DMS 273 (cell line): ENCODE measurements at regions not wholly inside any gene's neighbourhood (a gene's known extent, or its start where the extent isn't known, plus 50 kb on each side); places are given as distances from the start of the nearest gene placed in this dataset.
"Not testable (repeated sequence)": the region's sequence is repeated elsewhere in the genome, so short reads cannot be mapped to it uniquely, and the experiment has no call there.

ENCODE experiments used
- DNase-seq: peaks from one replicate; lab custom pipeline; 2025; ENCODE audit not compliant: unreplicated experiment; lab: John Stamatoyannopoulos, UW

DNA sequence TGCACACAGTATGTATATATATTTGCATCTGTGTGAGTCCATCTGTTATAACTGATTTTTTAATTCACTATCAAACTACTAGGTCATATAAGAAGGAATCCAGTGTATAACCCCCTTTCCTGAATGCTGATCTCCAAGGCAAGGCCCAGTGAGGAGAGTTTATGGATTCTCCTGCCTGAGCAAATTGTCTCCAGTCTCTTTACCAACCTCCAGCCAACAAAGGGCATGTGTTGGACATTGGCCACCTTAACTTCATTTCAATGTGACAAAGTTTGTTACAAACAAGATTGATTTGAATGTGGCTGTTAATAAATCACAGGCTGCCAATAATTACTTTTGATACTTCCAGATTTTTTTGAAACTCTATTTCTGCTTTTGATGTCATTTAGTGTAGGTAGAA is 191.6 kb downstream of the HAO1 start:
- no peak for DNase-seq

DNA sequence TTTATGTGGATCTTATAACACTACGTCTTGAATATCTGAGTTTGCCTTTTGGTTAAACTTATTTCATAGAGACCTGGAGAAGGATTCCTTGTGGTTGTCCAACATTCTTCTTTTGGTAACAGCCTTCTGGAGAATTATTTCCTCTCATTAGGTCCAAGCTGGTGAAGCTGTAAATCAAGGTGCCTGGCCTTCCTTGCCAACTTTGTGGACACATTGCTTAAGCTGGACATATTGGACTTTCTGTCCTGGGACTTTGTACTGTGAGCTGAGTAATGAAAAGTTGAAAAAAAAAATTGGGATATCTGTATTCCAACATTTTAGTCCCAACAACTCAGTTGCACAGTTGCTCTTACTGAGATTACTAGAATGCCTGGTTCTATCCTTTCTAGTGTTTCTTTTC is 186.2 kb downstream of the HAO1 start:
- no peak for DNase-seq

DNA sequence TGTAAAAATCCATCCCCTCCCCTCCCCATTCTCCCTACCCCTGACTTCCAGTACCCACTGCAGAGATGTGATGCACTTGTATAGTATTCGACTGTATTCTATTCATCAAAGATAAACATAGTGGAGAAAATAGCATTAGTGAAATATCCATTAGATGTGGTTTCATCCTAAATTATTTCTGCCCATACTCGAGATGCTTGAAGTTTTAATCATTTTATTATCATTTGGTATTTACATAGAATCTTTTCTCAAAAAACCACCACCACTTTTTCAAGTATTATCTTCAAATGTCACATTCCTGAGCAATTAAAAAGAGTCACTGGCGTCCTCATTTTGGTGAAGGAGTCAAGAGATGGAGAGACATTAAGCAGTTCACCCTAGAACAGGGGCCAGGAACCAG is 181.9 kb downstream of the HAO1 start:
- no peak for DNase-seq

DNA sequence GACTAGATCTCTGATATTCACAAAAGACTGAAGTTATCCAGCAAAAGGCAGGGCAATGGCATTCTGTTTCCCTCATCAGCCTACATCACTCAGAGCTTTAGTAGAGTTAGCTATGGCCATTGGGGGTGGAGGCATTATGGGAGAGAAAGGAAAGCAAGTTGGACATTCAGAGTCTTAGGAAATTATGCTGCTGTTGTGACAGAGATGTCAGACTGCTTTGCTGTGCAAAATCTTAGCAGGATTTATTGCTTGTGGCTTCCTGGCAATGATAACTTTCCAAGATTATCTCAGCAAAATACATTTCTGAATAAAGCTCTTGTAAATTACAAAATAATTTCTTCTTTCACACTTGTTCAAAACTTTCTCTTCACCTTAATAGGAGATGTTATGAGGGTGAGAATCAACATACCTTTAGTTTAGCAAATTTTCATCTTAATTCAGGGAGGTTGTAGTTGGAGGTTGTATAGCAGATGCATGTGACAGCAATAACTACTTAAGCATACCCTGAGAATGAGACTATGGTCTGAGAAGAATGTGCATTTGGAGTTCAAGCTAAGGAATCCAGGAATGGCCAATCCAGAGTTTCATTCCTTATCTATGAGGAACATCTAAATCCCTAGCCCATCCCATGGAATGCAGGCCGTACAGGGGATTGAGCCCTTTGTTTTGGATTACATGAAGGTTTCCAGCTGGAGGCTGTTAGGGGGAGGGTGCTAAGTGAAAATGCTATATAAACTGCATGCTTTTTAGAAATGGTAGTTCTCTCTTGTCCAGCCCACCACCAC is 179.8 kb downstream of the HAO1 start:
- no peak for DNase-seq

DNA sequence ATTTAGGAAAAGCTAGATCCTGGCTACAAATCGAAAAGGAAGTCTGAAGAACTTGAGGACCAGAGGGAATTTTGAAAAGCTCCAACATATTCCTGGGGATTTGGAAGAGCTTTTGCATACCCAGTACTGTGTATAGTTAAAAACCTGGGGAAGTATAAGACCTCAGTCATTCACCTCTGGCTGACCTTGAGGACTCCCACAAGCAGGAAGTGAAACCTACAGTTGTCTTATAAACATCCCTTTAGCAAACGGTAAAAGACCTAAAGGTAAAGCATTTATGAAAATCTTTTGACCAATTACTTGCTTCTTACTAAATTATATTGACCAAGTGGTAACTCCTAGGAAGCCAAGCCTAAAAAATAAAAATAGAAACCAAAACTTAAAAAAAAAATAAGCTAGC is 175.0 kb downstream of the HAO1 start:
- DNase-seq, result no peak

DNA sequence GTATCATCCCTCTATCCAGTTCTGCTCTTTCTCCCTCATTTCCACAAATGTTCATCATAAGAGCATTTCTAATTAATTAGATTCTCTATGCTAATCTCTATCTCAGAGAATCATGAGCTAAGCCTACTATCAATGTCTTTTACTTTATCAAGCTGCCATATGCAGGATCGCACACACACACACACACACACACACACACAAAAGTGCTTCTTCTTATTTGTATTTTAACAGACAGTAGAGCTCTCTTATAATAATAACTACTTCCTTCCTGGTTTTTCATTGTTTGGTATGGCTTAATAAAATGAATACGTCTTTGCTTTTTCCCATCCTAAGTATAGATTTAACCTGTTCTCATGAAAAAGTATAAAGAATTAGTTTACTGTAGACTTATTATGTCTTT is 170.2 kb downstream of the HAO1 start:
- no peak for DNase-seq

DNA sequence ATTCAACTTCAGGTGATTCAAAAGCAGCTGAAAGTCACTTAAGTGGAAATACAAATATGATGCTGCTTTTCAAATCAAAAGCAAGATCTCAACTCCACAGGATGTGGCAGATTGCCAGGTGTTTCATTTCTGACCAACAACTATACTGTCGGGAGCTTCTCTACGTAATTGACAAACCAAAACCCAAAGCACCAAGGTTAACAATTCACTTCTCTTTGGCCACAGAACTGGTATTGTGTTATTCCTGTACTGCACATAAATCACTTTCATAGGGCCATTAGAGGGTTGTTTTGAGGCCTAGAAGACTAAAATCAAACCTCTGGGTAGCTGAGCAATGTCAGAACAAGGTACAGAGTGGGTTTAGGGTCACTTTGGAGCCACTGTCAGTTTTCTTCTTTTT is 169.7 kb downstream of the HAO1 start:
- peak; percentile 13 for DNase-seq

DNA sequence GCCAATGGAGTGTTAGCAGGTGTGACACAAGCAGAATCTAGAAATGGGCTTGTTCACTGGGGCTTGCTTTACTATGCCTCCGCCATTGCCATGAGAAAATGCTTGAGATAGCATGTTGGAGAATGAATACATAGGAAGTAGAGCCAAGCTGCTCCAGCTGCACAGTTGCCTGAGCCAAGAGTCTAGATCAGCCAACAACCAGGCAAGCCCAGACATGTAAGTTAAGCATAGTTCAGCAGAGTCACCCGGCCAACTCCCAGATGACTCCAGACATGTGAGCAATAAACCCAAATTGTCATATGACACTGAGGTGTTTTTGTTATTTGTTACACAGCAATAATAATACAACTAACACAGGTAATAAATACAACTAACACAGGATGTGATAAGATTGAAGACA is 167.9 kb downstream of the HAO1 start:
- DNase-seq, result peak; percentile 89

DNA sequence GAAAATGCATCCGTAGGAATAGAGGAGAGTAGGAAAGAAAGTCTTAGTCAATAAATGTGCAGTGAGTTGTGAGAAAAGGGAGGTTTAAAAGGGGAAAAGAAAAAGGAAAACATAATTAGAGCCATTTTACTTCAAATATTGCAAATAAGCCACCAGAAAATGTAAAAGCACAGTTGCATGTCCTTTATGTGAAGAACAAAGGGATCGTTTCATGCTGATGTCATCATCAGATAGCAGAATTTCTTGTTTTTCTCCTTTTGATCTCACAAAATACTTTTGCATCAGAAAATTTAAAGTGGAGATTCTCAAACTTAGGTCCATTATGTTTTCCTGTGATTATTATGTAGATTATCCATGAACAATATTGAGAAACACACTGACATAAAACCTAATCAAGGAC is 166.7 kb downstream of the HAO1 start:
- no peak for DNase-seq

DNA sequence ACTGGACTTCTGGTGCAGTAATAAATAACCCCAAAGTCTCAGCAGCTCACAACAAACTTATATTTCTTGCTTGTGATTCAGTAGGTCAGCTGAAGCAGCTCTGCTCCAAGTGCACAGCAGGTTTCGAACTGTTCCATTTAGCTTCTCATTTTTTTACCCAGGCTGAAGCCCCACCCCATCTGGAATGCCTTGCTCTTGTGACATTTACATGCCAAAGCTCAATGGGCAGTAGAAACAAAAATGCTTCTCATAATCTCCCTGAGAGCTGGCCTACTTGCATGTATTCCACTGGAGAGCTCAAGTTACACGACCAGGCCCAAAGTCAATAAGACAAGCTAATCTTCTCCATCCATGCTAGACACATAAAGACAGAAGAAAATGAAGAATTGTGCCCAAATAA is 165.2 kb downstream of the HAO1 start:
- DNase-seq, result no peak

DNA sequence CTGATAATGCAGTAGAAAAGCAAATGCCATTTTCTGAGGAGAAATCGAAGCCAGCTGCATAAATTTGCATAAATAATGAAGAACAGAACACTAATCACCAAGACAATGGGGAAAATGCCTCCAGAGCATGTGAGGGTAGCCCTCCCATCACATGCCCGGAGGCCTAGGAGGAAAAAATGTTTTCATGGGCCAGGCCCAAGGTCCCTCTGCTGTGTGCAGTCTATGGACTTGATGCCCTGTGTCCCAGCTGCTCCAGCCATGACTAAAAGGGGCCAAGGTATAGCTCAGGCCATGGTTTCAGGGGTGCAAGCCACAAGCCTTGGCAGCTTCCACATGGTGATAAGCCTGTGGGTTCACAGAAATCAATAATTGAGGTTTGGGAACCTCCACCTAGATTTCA is 164.1 kb downstream of the HAO1 start:
- DNase-seq, result no peak

DNA sequence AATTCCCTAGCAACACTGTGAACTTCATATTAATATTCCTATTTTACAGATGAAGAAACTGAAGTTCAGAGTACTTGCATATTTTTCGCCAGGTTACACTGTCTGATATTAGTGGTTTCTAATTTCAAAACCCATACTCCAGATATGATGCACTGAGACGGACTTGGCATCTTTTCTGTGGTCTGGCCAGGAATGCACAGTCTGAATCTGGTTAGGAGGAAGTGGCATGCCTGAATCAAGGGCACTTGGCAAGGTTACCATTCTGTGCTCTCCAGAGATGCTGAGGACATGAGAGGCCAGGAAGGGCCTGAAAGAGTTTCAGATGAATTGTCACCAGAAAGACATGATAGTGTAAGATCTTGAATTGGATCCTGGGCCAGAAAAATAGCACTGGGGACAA is 150.1 kb downstream of the HAO1 start:
- DNase-seq, result no peak

DNA sequence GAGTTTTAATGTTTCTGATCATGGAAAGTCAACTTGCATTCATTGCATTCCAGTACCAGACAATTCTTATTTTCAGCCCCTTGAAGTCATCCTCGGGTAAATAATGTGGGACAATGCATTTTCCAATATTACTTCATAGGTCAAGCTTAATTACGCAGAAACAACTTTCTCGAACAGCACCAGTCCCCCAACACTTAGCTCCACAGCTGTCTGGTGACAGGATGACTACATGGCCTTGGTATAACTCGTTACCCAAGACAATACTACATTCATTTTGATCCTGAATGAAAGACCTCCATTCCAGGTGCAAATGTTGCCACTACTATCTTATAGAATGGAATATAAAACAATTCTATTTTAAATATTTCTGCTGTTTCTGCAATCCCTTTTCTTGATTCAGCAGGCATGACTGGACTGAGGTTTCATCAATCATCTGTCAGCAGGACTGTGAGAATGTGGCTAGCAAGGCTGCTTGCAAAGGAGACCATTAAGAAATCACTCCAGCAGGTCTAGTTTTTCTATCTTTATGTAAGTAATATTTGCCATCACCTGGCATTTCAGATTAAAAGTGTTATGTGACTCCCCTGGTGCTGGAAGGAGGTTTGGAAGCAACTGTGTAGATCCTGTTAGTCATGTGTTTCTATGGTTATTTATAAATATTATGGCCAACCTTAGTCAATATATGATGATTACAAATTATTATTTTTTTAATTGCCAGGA is 147.9 kb downstream of the HAO1 start:
- DNase-seq, result no peak

DNA sequence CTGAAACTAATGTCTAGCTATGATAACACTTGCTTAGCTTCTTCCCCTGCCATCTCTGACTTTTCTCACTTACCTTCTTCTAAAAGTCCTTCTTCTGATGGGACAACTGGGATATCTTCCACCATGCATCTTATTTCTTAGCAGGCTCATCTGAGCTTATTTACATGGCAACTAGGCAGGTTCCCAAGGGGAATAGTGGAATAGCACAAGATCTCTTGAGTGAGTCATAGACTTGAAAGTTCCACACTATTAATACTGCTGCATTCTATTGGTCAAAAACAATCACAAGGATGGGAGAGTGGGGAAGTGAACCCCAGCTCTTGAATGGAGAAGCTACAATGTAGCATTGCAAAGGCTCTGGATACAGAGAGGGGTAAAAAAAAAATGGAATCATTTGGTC is 142.1 kb downstream of the HAO1 start:
- DNase-seq, result no peak

DNA sequence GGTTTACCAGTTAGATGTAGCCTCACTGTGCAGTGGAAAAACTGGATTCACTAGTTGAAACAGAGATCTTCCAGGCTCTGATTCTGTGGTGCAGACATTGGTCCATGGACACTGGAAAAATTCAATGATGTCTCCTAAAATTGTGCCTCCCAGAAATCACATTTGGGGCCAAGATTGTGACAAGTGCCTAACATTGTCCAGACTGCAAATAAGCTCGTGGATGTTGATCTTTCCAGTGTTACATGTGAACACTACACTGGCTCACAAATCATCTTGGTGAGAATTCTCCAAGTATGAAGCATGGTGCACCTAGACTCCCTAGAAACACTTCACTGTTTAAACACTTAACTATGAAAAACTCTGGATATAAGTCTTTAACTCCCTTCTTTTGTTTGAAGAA is 140.4 kb downstream of the HAO1 start:
- DNase-seq, result no peak

DNA sequence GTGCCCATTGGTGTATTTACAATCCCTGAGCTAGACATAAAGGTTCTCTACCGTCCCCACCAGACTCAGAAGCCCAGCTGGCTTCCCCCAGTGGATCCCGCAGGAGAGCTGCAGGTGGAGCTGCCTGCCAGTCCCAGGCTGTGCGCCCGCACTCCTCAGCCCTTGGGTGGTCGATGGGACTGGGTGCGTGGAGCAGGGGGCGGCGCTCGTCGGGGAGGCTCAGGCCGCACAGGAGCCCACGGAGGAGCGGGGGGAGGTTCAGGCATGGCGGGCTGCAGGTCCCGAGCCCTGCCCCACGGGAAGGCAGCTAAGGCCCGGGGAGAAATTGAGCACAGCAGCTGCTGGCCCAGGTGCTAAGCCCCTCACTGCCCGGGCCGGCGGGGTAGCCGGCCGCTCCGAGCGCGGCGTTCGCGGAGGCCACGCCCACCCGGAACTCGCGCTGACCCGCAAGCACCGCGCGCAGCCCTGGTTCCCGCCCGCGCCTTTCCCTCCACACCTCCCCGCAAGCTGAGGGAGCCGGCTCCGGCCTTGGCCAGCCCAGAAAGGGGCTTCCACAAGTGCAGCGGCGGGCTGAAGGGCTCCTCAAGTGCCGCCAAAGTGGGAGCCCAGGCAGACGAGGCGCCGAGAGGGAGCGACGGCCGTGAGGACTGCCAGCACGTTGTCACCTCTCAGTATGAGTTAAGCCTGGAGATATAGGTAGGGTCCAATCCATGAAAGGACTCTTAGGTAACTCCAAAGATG is 136.7 kb downstream of the HAO1 start:
- DNase-seq, result not testable (repeated sequence)

DNA sequence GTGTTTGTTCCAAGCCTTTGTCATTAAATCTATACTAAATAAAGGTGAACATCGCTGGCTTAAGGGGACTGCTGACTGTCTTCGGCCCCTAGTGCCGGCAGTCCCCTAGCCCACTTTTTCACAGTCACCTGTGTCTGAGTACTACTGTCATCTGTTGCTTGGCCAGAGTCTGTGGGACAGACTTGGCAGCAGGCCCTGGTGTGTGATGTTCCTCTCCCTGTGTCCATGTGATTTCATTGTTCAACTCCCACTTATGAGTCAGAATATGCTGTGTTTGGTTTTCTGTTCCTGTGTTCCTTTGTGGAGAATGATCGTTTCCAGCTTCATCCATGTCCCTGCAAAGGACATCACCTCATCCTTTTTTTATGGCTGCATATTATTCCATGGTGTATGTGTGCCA is 133.4 kb downstream of the HAO1 start:
- no peak for DNase-seq

DNA sequence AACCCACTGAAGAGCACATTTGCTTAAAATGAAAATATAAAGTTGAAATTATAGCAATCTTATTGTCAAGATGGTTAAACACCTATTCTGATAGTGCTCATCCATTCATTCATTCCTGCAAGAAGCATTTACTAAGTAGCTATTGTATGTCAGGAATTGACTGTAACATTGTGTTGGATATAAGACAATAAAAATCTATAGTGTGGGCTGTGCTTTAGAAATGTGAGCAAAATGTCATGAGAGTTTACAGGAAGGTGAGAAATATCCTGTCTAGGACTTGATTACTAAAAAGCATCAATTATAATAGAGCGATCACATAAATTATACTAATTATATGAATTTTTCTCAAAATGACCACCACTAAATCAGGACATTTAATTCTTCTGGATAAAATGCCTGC is 123.0 kb downstream of the HAO1 start:
- DNase-seq, result no peak

DNA sequence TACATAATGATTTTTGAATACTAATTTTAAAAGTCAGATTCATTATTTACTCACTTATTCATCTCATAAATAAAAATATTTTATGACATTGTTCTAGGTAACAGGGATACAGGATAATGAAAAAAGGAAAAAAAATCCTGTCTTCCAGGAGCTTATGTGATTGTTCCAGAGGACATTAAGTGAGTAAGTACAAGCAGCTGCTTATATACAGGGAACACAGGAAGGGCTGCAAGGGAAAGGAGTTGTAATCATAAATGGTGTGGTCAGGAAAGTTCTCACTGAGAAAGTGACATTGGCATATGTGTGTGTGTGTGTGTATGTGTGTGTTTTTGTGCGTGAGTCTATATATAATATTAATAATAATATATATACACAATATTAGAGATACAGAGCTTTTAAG is 121.8 kb downstream of the HAO1 start:
- no peak for DNase-seq

DNA sequence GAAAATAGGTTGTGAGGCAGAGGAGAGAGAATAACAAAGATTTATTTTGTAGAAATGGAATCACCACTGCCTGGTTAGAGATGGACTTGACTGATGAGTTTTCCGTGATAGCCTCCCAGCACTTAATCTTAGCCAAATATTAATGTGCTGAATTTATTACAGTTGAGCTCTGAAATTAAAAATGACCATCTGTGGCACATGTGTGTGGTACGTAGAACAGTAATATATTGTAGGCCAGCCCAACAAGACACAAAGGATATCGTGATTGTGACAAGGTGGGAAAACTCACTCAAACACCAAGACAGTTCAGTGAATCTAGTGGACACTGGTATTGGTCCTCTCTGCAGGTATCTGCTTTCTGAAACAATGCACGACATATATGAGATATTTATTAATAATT is 119.4 kb downstream of the HAO1 start:
- no peak for DNase-seq

DNA sequence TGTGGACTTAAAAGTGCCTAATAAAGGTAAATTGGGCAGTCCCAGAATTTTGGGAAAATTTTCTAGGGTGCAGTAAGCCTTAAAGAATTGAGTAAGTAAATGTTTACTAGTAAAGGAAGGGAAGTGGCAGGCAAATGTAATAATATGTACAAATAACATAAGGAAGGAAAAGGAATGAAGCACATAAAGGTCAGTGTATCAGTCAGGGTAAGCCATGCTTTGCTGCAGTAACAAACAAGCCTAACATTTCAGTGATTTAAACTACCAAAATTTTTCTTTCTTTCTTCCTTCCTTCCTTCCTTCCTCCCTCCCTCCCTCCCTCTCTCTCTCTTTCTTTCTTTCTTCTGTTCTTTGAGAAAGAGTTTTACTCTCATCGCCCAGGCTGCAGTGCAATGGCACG is 117.5 kb downstream of the HAO1 start:
- DNase-seq, result no peak

DNA sequence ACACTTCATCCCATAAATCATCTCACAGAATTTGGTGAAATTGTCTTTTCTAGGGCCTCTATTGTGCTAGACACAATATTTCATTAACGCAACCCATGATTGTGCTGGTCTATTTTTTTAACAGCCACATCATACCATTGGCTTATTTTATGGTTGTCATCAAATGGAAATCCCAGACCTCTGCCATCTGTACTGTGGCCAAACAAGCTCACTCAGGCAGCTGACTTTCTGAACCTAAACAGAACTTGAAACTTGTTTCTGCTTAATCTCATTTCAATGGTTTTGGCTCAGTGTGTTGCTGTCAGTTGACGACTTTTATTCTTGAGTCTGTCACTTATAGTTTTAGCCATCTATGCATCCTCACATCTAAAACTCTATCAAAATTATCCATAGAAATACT is 111.8 kb downstream of the HAO1 start:
- no peak for DNase-seq
